Kidney epithelial cell (primary cell): ENCODE measurements at regions not wholly inside any gene's neighbourhood (a gene's known extent, or its start where the extent isn't known, plus 50 kb on each side); places are given as distances from the start of the nearest gene placed in this dataset.
"Not testable (repeated sequence)": the region's sequence is repeated elsewhere in the genome, so short reads cannot be mapped to it uniquely, and the experiment has no call there.

Source experiments
- DNase-seq: peaks from one replicate; pipeline ENCODE4 v3.0.0-alpha.2; 2010; ENCODE audit warnings: low read depth
- H3K27me3 ChIP-seq: 2 replicates; pipeline ENCODE4 v1.6.0; 2011; ENCODE audit warnings: low read length; ENCODE audit not compliant: control insufficient read depth, insufficient read depth
- H3K36me3 ChIP-seq: 2 replicates; pipeline ENCODE4 v1.5.1; 2011; ENCODE audit warnings: low read length; ENCODE audit not compliant: control insufficient read depth, insufficient read depth
- H3K4me3 ChIP-seq: 2 replicates; pipeline ENCODE4 v1.5.1; 2011; ENCODE audit warnings: low read depth, mild to moderate bottlenecking, control low read depth, low read length
- TF ChIP-seq, protein P1 (sequence below): IDR thresholded peaks from 2 replicates; pipeline ENCODE4 v1.5.1; 2011; ENCODE audit warnings: mild to moderate bottlenecking, moderate library complexity, low read length, control low read depth, inconsistent platforms; ENCODE audit not compliant: insufficient read depth, poor library complexity, severe bottlenecking

DNA sequence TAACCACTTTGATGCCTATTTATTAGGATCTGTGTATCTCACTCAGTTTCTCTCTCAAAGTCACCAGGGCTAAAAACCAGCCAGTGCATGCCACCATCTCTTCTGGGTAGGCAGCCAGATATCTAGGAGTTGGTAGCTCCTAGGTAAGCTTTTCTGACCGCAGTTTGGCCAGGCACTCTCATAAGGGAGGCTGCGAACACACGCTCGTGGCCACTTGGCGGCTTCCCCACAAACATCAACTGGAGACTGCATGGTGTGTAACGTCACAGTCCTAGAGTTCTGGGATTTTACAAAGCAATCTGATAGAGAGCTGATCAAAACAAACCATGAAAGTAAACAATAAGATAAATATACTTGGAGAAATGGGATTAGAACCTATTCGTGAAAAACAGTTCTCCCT is 424.3 kb upstream of the ACVR2A start:
- Histone ChIP-seq H3K4me3 (no peak overlapping the region), H3K27me3 (no peaks in the 10 kb centered on the region), H3K36me3 (no peaks in the 10 kb centered on the region)
- DNase-seq: no peak
- TF ChIP-seq, protein P1, sequence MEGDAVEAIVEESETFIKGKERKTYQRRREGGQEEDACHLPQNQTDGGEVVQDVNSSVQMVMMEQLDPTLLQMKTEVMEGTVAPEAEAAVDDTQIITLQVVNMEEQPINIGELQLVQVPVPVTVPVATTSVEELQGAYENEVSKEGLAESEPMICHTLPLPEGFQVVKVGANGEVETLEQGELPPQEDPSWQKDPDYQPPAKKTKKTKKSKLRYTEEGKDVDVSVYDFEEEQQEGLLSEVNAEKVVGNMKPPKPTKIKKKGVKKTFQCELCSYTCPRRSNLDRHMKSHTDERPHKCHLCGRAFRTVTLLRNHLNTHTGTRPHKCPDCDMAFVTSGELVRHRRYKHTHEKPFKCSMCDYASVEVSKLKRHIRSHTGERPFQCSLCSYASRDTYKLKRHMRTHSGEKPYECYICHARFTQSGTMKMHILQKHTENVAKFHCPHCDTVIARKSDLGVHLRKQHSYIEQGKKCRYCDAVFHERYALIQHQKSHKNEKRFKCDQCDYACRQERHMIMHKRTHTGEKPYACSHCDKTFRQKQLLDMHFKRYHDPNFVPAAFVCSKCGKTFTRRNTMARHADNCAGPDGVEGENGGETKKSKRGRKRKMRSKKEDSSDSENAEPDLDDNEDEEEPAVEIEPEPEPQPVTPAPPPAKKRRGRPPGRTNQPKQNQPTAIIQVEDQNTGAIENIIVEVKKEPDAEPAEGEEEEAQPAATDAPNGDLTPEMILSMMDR: no peak

DNA sequence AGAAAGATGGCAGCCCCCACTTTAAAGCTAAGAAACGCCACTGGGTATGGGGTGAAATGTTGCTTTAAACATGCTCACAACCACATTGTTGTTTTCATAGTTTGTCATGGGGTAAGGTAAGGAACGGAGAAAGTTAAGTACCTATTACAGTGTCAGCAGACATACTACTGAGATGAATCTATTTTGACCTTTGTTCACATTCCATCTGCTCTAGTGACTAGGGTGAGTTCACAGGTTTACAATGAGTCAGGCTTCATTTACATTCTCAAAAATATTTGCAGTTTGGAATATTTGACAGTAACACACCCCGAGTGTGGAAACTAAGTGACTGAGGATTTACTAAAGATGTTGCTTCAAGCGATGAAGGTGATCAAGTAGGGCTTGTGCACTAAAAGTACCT is 428.7 kb upstream of the ACVR2A start:
- H3K36me3 ChIP-seq: no peaks in the 10 kb centered on the region
- no peaks in the 10 kb centered on the region for H3K27me3 ChIP-seq
- H3K4me3 ChIP-seq: no peak overlapping the region
- TF ChIP-seq, protein P1: no peak
- DNase-seq: peak; percentile 23

DNA sequence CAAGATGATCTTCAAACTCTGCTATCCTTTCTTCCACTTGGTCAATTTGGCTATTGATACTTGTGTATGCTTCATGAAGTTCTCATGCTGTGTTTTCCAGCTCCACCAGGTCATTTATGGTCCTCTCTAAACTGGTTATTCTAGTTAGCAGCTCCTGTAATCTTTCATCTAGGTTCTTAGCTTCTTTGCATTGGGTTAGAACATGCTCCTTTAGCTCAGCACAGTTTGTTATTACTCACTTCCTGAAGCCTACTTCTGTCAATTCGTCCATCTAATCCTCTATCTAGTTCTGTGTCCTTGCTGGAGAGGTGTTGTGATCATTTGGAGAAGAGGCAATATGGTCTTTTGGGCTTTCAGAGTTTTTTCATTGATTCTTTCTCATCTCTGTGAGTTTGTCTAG is 430.2 kb upstream of the ACVR2A start:
- not testable (repeated sequence) for H3K27me3 ChIP-seq, H3K4me3 ChIP-seq, H3K36me3 ChIP-seq, DNase-seq

DNA sequence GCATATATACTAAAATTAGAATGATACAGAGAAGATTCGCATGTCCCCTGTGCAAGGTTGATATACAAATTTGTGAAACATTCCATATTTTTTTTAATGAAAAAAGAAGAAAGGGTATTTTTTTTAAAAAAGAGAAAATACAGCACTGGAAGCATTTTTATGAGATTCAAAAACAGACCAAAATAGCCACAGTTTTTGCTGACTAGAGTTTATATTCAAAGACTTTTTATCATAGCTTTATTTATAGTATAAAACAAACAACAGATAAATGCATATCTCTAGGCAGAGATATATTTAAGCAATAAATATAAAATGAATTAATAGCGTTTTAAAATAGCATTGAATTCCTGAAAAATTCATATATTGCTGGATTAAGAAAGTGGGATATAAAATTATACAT is 436.5 kb upstream of the ACVR2A start:
- no peak for DNase-seq
- no peaks in the 10 kb centered on the region for H3K27me3 ChIP-seq
- H3K36me3 ChIP-seq: no peaks in the 10 kb centered on the region
- TF ChIP-seq, protein P1: no peak
- H3K4me3 ChIP-seq: no peak overlapping the region

DNA sequence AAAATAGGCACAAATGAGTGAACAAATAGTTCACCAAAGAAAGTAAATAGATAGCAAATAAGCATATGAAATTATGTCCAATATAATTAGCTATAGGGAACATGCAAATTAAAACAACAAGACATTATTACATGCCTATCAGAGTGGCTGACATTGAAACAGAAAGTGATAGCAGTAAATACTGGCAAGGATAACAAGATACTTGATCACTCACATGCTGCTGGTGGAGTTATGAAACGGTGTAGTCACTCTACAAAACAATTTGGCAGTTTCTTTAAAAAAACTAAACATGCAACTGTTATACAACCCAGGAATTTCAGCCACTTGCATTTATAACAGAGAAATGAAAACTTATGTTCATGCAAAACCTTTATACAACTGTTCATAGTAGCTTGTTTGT is 439.2 kb upstream of the ACVR2A start:
- H3K4me3 ChIP-seq: no peak overlapping the region
- TF ChIP-seq, protein P1: no peak
- no peak for DNase-seq
- H3K36me3 ChIP-seq: no peaks in the 10 kb centered on the region
- H3K27me3 ChIP-seq: no peaks in the 10 kb centered on the region

DNA sequence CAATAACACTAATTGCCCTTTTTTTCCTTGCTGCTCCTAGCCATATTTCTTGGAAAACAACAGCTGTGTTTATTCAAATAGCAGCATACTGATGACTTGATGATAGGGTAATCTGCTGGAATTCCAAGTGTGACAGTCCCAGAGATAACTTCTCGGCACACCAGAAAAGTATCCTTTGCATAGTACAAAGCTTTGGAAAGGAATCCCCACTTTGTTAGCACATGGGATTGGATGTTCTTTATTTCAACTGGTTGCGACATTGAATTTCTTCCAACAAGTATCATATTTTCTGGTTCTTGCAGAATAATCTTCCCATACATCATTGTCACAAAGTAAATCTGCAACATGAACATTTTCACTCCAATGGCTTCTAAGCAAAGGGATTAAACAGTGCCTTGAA is 445.8 kb upstream of the ACVR2A start:
- H3K36me3 ChIP-seq: no peaks in the 10 kb centered on the region
- DNase-seq: no peak
- TF ChIP-seq, protein P1: no peak
- H3K27me3 ChIP-seq: no peaks in the 10 kb centered on the region
- H3K4me3 ChIP-seq: no peak overlapping the region
